ENCODE measurements at regions not wholly inside any gene's neighbourhood (a gene's known extent, or its start where the extent isn't known, plus 50 kb on each side); places are given as distances from the start of the nearest gene placed in this dataset.
A peak's percentile ranks its signal among the peaks of the same experiment; 100 is the strongest.

- ATAC-seq (ENCODE audit: insufficient read depth, low FRiP score): no peak
- TF ChIP-seq, protein P1, sequence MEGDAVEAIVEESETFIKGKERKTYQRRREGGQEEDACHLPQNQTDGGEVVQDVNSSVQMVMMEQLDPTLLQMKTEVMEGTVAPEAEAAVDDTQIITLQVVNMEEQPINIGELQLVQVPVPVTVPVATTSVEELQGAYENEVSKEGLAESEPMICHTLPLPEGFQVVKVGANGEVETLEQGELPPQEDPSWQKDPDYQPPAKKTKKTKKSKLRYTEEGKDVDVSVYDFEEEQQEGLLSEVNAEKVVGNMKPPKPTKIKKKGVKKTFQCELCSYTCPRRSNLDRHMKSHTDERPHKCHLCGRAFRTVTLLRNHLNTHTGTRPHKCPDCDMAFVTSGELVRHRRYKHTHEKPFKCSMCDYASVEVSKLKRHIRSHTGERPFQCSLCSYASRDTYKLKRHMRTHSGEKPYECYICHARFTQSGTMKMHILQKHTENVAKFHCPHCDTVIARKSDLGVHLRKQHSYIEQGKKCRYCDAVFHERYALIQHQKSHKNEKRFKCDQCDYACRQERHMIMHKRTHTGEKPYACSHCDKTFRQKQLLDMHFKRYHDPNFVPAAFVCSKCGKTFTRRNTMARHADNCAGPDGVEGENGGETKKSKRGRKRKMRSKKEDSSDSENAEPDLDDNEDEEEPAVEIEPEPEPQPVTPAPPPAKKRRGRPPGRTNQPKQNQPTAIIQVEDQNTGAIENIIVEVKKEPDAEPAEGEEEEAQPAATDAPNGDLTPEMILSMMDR (IDR thresholded peaks at IDR 0.05; ENCODE audit: control extremely low read depth, extremely low read depth): no peak
- 60 to 85% methylated on average over 1 of the region's 1 CpG for WGBS, 2 donors
Observed at GRCh38 chr2:198710562-198710961, 747.2 kb downstream of the SATB2 start.

DNA sequence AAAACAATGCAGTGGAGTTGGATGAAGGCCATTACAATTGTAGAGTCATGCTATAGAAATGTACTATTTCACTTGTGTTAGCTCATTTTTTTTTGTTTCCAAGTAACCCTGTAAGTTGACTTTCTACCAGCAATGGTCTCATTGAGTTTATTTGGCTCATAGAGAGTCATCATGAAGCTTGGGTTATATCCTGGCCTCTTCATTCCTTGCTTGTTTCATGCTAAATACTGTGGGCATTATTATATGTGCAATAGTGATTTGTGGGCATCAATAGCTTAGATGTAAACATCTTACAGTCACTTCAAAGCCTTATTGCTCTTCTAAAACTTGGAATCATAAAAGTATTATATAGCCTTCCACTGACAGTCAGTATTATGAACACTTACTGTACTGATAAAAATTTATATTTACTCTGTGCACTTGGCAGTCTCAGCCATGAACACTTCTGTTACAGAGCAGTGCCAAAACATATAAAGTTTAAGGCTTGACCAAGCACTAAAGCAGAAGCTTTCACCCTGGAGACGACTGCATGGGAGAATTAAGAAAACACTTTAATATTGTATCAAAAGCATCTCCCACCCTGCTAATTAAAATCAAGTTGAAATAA lies 751.2 kb downstream of the SATB2 start:
- Histone ChIP-seq H3K27me3 (ENCODE audit: control insufficient read depth in 3 of 3, insufficient read depth in 3 of 3, low read length in 2 of 3) (no peaks in the 10 kb centered on the region), H3K36me3 (ENCODE audit: control insufficient read depth in 4 of 4, insufficient read depth in 4 of 4, low read length in 4 of 4) (no peaks in the 10 kb centered on the region), H3K9ac (ENCODE audit: insufficient read depth in 1 of 2, low read length in 2 of 2) (no peak overlapping the region), H3K4me1 (ENCODE audit: control insufficient read depth in 5 of 5, insufficient read depth in 5 of 5, low read length in 5 of 5) (peaks cover 0 to 10% (median 0%) of the 10 kb centered on the region in 5 donors), H3K27ac (ENCODE audit: low read depth in 1 of 2, low read length in 1 of 2) (no peak overlapping the region), H3K4me3 (no peak overlapping the region), H3K9me3 (ENCODE audit: control insufficient read depth in 4 of 4, insufficient read depth in 3 of 4, low read length in 3 of 4) (no peaks in the 10 kb centered on the region)
- 54 to 77% methylated on average over 1 of the region's 1 CpG for WGBS, 2 donors
- TF ChIP-seq, protein P1 (IDR thresholded peaks at IDR 0.05; ENCODE audit: control extremely low read depth, extremely low read depth): no peak
- peak; percentile 46 to 96 (median 96) for DNase-seq
- no peak for ATAC-seq (ENCODE audit: insufficient read depth, low FRiP score)

More at GRCh38 chr2:198710562-198710961, 747.2 kb downstream of the SATB2 start:
- H3K4me3 ChIP-seq: no peak overlapping the region
- DNase-seq: no peak
- no peaks in the 10 kb centered on the region for H3K27me3 ChIP-seq (ENCODE audit: control insufficient read depth in 3 of 3, insufficient read depth in 3 of 3, low read length in 2 of 3)
- H3K4me1 ChIP-seq (ENCODE audit: control insufficient read depth in 5 of 5, insufficient read depth in 5 of 5, low read length in 5 of 5): peaks cover 0 to 10% (median 0%) of the 10 kb centered on the region in 5 donors
- H3K27ac ChIP-seq (ENCODE audit: low read depth in 1 of 2, low read length in 1 of 2): no peak overlapping the region
- H3K9ac ChIP-seq (ENCODE audit: insufficient read depth in 1 of 2, low read length in 2 of 2): no peak overlapping the region
- H3K9me3 ChIP-seq (ENCODE audit: control insufficient read depth in 4 of 4, insufficient read depth in 3 of 4, low read length in 3 of 4): no peaks in the 10 kb centered on the region
- H3K36me3 ChIP-seq (ENCODE audit: control insufficient read depth in 4 of 4, insufficient read depth in 4 of 4, low read length in 4 of 4): no peaks in the 10 kb centered on the region

DNA sequence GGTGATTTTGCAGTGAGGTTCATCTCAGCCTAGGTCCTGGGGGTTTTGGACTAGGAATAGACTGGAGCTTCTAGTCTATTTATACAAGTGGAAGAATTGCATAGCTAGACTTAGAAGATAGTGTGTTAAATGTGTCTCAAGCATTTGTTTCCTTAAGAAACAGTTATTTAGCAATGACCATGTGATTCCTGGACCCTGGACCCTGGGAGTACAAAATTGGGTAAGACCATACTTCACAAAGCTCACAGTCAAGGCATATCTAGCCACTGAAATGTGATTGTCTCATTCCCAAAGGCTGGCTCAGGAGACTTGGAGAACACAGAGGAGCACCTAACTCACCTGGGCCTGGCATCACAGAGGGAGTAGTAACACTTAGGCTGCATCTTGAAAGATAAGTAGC lies 754.5 kb downstream of the SATB2 start:
- Histone ChIP-seq H3K27me3 (ENCODE audit: control insufficient read depth in 3 of 3, insufficient read depth in 3 of 3, low read length in 2 of 3) (no peaks in the 10 kb centered on the region), H3K4me3 (no peak overlapping the region), H3K36me3 (ENCODE audit: control insufficient read depth in 4 of 4, insufficient read depth in 4 of 4, low read length in 4 of 4) (no peaks in the 10 kb centered on the region), H3K27ac (ENCODE audit: low read depth in 1 of 2, low read length in 1 of 2) (no peak overlapping the region), H3K9me3 (ENCODE audit: control insufficient read depth in 4 of 4, insufficient read depth in 3 of 4, low read length in 3 of 4) (no peaks in the 10 kb centered on the region), H3K4me1 (ENCODE audit: control insufficient read depth in 5 of 5, insufficient read depth in 5 of 5, low read length in 5 of 5) (peaks cover 0 to 10% (median 0%) of the 10 kb centered on the region in 5 donors), H3K9ac (ENCODE audit: insufficient read depth in 1 of 2, low read length in 2 of 2) (no peak overlapping the region)
- TF ChIP-seq, protein P1 (IDR thresholded peaks at IDR 0.05; ENCODE audit: control extremely low read depth, extremely low read depth): no peak
- ATAC-seq (ENCODE audit: insufficient read depth, low FRiP score) (no peak), DNase-seq (no peak)

- no peaks in the 10 kb centered on the region for H3K27me3 ChIP-seq (ENCODE audit: control insufficient read depth in 3 of 3, insufficient read depth in 3 of 3, low read length in 2 of 3)
- DNase-seq: no peak
- H3K4me1 ChIP-seq (ENCODE audit: control insufficient read depth in 5 of 5, insufficient read depth in 5 of 5, low read length in 5 of 5): peaks cover 0 to 10% (median 0%) of the 10 kb centered on the region in 5 donors
- H3K27ac ChIP-seq (ENCODE audit: low read depth in 1 of 2, low read length in 1 of 2): no peak overlapping the region
- H3K4me3 ChIP-seq: no peak overlapping the region
- TF ChIP-seq, protein P1 (IDR thresholded peaks at IDR 0.05; ENCODE audit: control extremely low read depth, extremely low read depth): no peak
- H3K9me3 ChIP-seq (ENCODE audit: control insufficient read depth in 4 of 4, insufficient read depth in 3 of 4, low read length in 3 of 4): no peaks in the 10 kb centered on the region
- no peak for ATAC-seq (ENCODE audit: insufficient read depth, low FRiP score)
- H3K9ac ChIP-seq (ENCODE audit: insufficient read depth in 1 of 2, low read length in 2 of 2): no peak overlapping the region
- no peaks in the 10 kb centered on the region for H3K36me3 ChIP-seq (ENCODE audit: control insufficient read depth in 4 of 4, insufficient read depth in 4 of 4, low read length in 4 of 4)
Observed at GRCh38 chr2:198702796-198703195, 754.9 kb downstream of the SATB2 start.
